SK-N-SH treated with all-trans-retinoic acid at 6 μM for 48 hours (cell line): ENCODE measurements at regions not wholly inside any gene's neighbourhood (a gene's known extent, or its start where the extent isn't known, plus 50 kb on each side); places are given as distances from the start of the nearest gene placed in this dataset.

Experiments
- ATAC-seq: fragments of 200-7000 bp; cut with Tn5 transposase; 3 replicates; pipeline ENCODE4 v1.9.1; 2020; ENCODE audit warnings: mild to moderate bottlenecking, moderate library complexity
- ARNTL ChIP-seq: fragments of 450-650 bp; formaldehyde crosslinking; IDR thresholded peaks from 2 replicates; pipeline ENCODE4 v1.5.0; 2020; ENCODE audit warnings: low read depth, mild to moderate bottlenecking, moderate library complexity, borderline replicate concordance
- BACH2 ChIP-seq: fragments of 250-450 bp; sonication (Bioruptor Pico); IDR thresholded peaks from 2 replicates; pipeline ENCODE4 v1.9.0; 2021; ENCODE audit warnings: mild to moderate bottlenecking, borderline replicate concordance
- CSDC2 ChIP-seq: fragments of 250-450 bp; sonication (Bioruptor Pico); IDR thresholded peaks from 2 replicates; pipeline ENCODE4 v1.5.0; 2020; ENCODE audit warnings: mild to moderate bottlenecking, moderate library complexity
- ESRRG ChIP-seq: fragments of 250-450 bp; sonication (Bioruptor Pico); IDR thresholded peaks from 2 replicates; pipeline ENCODE4 v1.6.1; 2021; ENCODE audit warnings: mild to moderate bottlenecking
- GLIS3 ChIP-seq: fragments of 250-450 bp; sonication (Bioruptor Pico); IDR thresholded peaks from 2 replicates; pipeline ENCODE4 v1.5.0; 2020; ENCODE audit warnings: mild to moderate bottlenecking, moderate library complexity
- ISL1 ChIP-seq: fragments of 250-450 bp; sonication (Bioruptor Pico); IDR thresholded peaks from 2 replicates; pipeline ENCODE4 v2.1.2; 2022; ENCODE audit warnings: mild to moderate bottlenecking, moderate library complexity
- OSR1 ChIP-seq: fragments of 250-450 bp; sonication (Bioruptor Pico); IDR thresholded peaks from 2 replicates; pipeline ENCODE4 v1.8.0; 2022; ENCODE audit warnings: moderate library complexity, mild to moderate bottlenecking, inconsistent platforms
- POU6F1 ChIP-seq: fragments of 250-450 bp; sonication (Bioruptor Pico); IDR thresholded peaks from 2 replicates; pipeline ENCODE4 v1.8.0; 2021; ENCODE audit warnings: low read depth, mild to moderate bottlenecking, moderate library complexity, borderline replicate concordance
- PPARA ChIP-seq: fragments of 250-450 bp; sonication (Bioruptor Pico); IDR thresholded peaks from 2 replicates; pipeline ENCODE4 v1.5.0; 2020; ENCODE audit warnings: mild to moderate bottlenecking, borderline replicate concordance
- RARB ChIP-seq: fragments of 250-450 bp; sonication (Bioruptor Pico); IDR thresholded peaks from 2 replicates; pipeline ENCODE4 v1.8.0; 2021; ENCODE audit warnings: mild to moderate bottlenecking, moderate library complexity
- SNAI2 ChIP-seq: fragments of 250-450 bp; sonication (Bioruptor Pico); IDR thresholded peaks from 2 replicates; pipeline ENCODE4 v1.5.0; 2020; ENCODE audit warnings: mild to moderate bottlenecking, moderate library complexity
- TOX ChIP-seq: fragments of 250-450 bp; sonication (Bioruptor Pico); IDR thresholded peaks from 2 replicates; pipeline ENCODE4 v1.8.0; 2021; ENCODE audit warnings: mild to moderate bottlenecking, moderate library complexity, borderline replicate concordance
- TSHZ2 ChIP-seq: fragments of 250-450 bp; sonication (Bioruptor Pico); IDR thresholded peaks from 2 replicates; pipeline ENCODE4 v1.5.0; 2020; ENCODE audit warnings: mild to moderate bottlenecking, moderate library complexity
- ZC3H10 ChIP-seq: fragments of 250-450 bp; sonication (Bioruptor Pico); IDR thresholded peaks from 2 replicates; pipeline ENCODE4 v1.5.1; 2021; ENCODE audit warnings: mild to moderate bottlenecking, moderate library complexity
- ZFP3 ChIP-seq: fragments of 250-450 bp; sonication (Bioruptor Pico); IDR thresholded peaks from 2 replicates; pipeline ENCODE4 v1.5.0; 2020; ENCODE audit warnings: mild to moderate bottlenecking, moderate library complexity
- ZFP30 ChIP-seq: fragments of 450-650 bp; formaldehyde crosslinking; IDR thresholded peaks from 2 replicates; pipeline ENCODE4 v1.5.0; 2022; ENCODE audit warnings: mild to moderate bottlenecking, moderate library complexity
- ZNF565 ChIP-seq: fragments of 450-650 bp; formaldehyde crosslinking; conservative IDR thresholded peaks from 2 replicates; pipeline ENCODE4 v1.5.0; 2020; ENCODE audit warnings: low read depth, mild to moderate bottlenecking, moderate library complexity

GRCh38 chr16:22753451-22753850 lies 60.5 kb upstream of the HS3ST2 start:
- TF ChIP-seq CSDC2 (CRISPR knock-in tag) (no peak), TOX (CRISPR knock-in tag) (no peak)
- ATAC-seq = no peak

- no peak for ATAC-seq
- no peak for TF ChIP-seq POU6F1 (CRISPR knock-in tag)
- no peak for TF ChIP-seq ESRRG (CRISPR knock-in tag)
- TF ChIP-seq ZNF565 (CRISPR knock-in tag) = no peak
- TF ChIP-seq ZFP3 (CRISPR knock-in tag) = no peak
- no peak for TF ChIP-seq TSHZ2 (CRISPR knock-in tag)
- TF ChIP-seq ISL1 (CRISPR knock-in tag) = no peak
- no peak for TF ChIP-seq RARB
- no peak for TF ChIP-seq ARNTL (CRISPR knock-in tag)
- no peak for TF ChIP-seq ZC3H10
- TF ChIP-seq BACH2 (CRISPR knock-in tag) = no peak
- no peak for TF ChIP-seq SNAI2
- no peak for TF ChIP-seq TOX (CRISPR knock-in tag)
- no peak for TF ChIP-seq CSDC2 (CRISPR knock-in tag)
- no peak for TF ChIP-seq OSR1
These were observed 59.4 kb upstream of the HS3ST2 start for GRCh38 chr16:22754577-22754976.

GRCh38 chr16:22757202-22757601 lies 56.8 kb upstream of the HS3ST2 start:
- TF ChIP-seq PPARA (CRISPR knock-in tag) = no peak
- no peak for TF ChIP-seq ESRRG (CRISPR knock-in tag)
- no peak for TF ChIP-seq ARNTL (CRISPR knock-in tag)
- no peak for TF ChIP-seq SNAI2
- no peak for TF ChIP-seq GLIS3 (CRISPR knock-in tag)
- no peak for TF ChIP-seq BACH2 (CRISPR knock-in tag)
- TF ChIP-seq ZFP30 (CRISPR knock-in tag) = no peak
- no peak for TF ChIP-seq ZNF565 (CRISPR knock-in tag)
- no peak for TF ChIP-seq POU6F1 (CRISPR knock-in tag)
- no peak for TF ChIP-seq TSHZ2 (CRISPR knock-in tag)
- TF ChIP-seq ZFP3 (CRISPR knock-in tag) = no peak
- TF ChIP-seq OSR1 = no peak
- TF ChIP-seq, all 23 proteins: peak for 0
- no peak for ATAC-seq

- ATAC-seq = no peak
- TF ChIP-seq OSR1 = no peak
These were observed 51.5 kb upstream of the HS3ST2 start for GRCh38 chr16:22762486-22762885.
